SU-DHL-6 (cell line): ENCODE measurements at regions not wholly inside any gene's neighbourhood (a gene's known extent, or its start where the extent isn't known, plus 50 kb on each side); places are given as distances from the start of the nearest gene placed in this dataset.

ENCODE experiments used
- EZH2phosphoT487 ChIP-seq: fragments of 200-600 bp; sonication (generic), shearing (Covaris generic); conservative IDR thresholded peaks from 2 replicates; pipeline ENCODE4 v1.6.1; 2018; ENCODE audit warnings: mild to moderate bottlenecking, antibody characterized with exemption, low read length, moderate library complexity, mixed read lengths
- TF ChIP-seq, protein P1 (sequence below): fragments of 200-600 bp; sonication (generic); IDR thresholded peaks from one replicate; pipeline ENCODE4 v1.5.1; 2017; ENCODE audit warnings: antibody characterized with exemption, mild to moderate bottlenecking, low read length, moderate library complexity; ENCODE audit not compliant: insufficient read depth, poor library complexity, severe bottlenecking

DNA sequence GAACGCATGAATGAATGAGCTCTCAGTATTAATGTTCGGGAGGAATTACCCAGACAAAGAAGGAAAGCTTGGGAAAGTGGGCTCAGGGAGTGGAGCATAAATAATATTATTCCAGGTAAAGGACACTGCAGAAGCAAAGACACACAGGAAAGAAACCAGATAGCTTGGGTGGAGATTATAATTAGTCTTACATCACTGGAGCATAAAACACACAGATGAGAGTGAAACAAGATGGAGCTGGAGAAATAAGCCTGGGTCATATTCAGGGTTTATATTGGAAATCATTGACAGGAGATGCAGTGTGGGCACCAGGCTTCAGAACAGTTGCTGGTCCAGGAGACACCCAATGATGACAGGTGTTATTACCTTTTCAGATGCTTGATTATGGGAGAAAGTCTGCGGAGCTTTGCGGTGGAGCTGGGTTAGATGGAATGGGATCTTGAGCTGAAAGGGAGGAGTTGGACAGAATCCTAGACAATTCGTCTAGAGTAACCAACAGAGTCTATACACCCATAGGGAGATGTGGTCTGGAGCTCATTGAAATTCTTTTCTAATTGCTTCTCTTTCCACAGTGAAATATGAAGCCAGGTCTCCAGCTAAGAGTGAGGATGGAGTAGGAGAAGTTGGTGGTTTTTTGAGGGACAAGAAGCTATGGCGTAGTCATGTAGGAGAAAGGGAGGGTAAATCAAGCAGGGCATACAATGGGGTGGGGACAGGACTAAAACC, 227.2 kb downstream of the FAM76B start:
- TF ChIP-seq EZH2phosphoT487, result no peak
- TF ChIP-seq, protein P1, sequence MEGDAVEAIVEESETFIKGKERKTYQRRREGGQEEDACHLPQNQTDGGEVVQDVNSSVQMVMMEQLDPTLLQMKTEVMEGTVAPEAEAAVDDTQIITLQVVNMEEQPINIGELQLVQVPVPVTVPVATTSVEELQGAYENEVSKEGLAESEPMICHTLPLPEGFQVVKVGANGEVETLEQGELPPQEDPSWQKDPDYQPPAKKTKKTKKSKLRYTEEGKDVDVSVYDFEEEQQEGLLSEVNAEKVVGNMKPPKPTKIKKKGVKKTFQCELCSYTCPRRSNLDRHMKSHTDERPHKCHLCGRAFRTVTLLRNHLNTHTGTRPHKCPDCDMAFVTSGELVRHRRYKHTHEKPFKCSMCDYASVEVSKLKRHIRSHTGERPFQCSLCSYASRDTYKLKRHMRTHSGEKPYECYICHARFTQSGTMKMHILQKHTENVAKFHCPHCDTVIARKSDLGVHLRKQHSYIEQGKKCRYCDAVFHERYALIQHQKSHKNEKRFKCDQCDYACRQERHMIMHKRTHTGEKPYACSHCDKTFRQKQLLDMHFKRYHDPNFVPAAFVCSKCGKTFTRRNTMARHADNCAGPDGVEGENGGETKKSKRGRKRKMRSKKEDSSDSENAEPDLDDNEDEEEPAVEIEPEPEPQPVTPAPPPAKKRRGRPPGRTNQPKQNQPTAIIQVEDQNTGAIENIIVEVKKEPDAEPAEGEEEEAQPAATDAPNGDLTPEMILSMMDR, result no peak
